ENCODE measurements at regions not wholly inside any gene's neighbourhood (a gene's known extent, or its start where the extent isn't known, plus 50 kb on each side); places are given as distances from the start of the nearest gene placed in this dataset.

DNA sequence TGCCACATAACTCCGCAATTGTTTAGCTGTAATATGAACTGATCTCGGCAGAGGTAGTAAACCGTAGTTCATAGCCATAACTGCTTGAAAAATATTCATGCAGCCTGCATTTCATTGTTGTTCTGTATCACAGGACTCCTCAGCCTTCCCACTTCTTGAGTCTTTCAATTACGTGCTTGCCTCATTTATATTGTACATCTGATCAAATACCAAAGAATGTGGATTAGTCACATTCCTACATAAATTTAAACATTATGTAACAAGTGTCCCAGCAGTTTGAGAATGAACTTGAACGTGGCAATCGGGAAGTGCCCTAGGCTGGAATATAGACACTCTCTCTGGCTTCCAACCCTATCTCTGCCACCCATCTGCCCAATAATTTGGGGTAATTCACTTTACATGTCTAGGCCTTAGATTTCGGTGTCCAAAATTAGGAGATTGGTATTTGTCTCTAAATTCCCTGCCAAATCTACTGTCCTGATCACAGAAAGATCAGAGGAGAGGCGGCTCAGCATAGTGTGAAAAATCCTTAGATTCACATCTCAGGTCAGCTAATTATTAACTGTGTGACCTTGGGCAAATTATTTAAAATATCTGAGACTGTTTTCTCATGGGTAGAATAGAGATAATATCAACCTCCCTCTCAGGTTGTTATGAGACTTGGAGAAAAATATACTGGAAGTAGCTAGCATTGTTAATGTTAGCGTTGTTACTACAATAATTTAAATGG, 215.1 kb upstream of the RFX3 start:
- H3K9ac ChIP-seq (ENCODE audit: extremely low read depth, insufficient read length, low read length) = no peak overlapping the region
- no peak overlapping the region for H2BK20ac ChIP-seq (ENCODE audit: low read depth, low read length, poor library complexity, severe bottlenecking)
- Mint-ChIP-seq H3K27ac (0 out of 7 replicates have a peak overlapping the region, but pooled peaks of 1 of the 3 experiments have one; percentile 23), H3K27me3 (ENCODE audit: low read depth) (no peaks in the 10 kb centered on the region), H3K4me1 (peaks cover 23 to 24% of the 10 kb centered on the region in 2 experiments), H3K9me3 (no peaks in the 10 kb centered on the region), H3K4me3 (no peak overlapping the region), H3K36me3 (ENCODE audit: insufficient read depth in 1 of 3, low read depth in 3 of 3) (no peaks in the 10 kb centered on the region; a peak in 1 of 7 replicates)
- no peak overlapping the region for H3K4ac ChIP-seq (ENCODE audit: low read depth, low read length)
- H3K79me1 ChIP-seq (ENCODE audit: insufficient read depth, low read depth, low read length, poor library complexity, severe bottlenecking) = no peaks in the 10 kb centered on the region
- H4K8ac ChIP-seq (replicated peaks; ENCODE audit: insufficient read length, low read depth, low read length) = no peak overlapping the region
- no peak overlapping the region for H4K5ac ChIP-seq (ENCODE audit: insufficient read length, low read depth, low read length)
- H3K79me2 ChIP-seq (ENCODE audit: insufficient read depth, low read length) = no peaks in the 10 kb centered on the region
- no peak overlapping the region for H2BK15ac ChIP-seq (ENCODE audit: low read depth, low read length)
- H3K9me3 ChIP-seq (ENCODE audit: control insufficient read depth, low read depth, low read length) = no peaks in the 10 kb centered on the region
- DNase-seq = no peak
- no peak overlapping the region for H3T11ph ChIP-seq (ENCODE audit: low read length)
- WGBS (ENCODE audit: extremely low coverage, insufficient read length, low lambda C conversion rate) = no CpG with 5 or more reads among the region's 9 CpGs
- H2BK12ac ChIP-seq (ENCODE audit: insufficient read length, low read depth, low read length) = no peak overlapping the region
- no peak overlapping the region for H3K18ac ChIP-seq (ENCODE audit: insufficient read length, low read depth, low read length)
- H3K23me2 ChIP-seq (ENCODE audit: insufficient read length, low read depth, low read length, poor library complexity, severe bottlenecking) = no peaks in the 10 kb centered on the region
- no peak overlapping the region for H2AFZ ChIP-seq (ENCODE audit: low read length)
- no peak overlapping the region for H3K23ac ChIP-seq (ENCODE audit: insufficient read length, low read depth, low read length)
- H4K91ac ChIP-seq (ENCODE audit: insufficient read length, low read depth, low read length) = no peak overlapping the region
- H3K27me3 ChIP-seq (ENCODE audit: insufficient read depth, low read length) = no peaks in the 10 kb centered on the region
- no peak overlapping the region for H3K14ac ChIP-seq (ENCODE audit: insufficient read depth, low read length)
- 0 out of 2 replicates have a peak, but pooled peaks cover 4% of the 10 kb centered on the region for H3K4me1 ChIP-seq (ENCODE audit: insufficient read depth, low read length)
- H4K20me1 ChIP-seq (ENCODE audit: control insufficient read depth, insufficient read depth, insufficient read length) = no peaks in the 10 kb centered on the region
- H2BK120ac ChIP-seq (ENCODE audit: low read depth, low read length, poor library complexity, severe bottlenecking) = no peak overlapping the region
- H3K27ac ChIP-seq (ENCODE audit: insufficient read length, low read depth, low read length) = no peak overlapping the region
- H2AK5ac ChIP-seq (ENCODE audit: insufficient read length, low read length) = no peak overlapping the region
- H2BK5ac ChIP-seq (ENCODE audit: insufficient read length, low read length) = no peak overlapping the region
- H3K4me2 ChIP-seq (ENCODE audit: insufficient read depth, insufficient read length, low read length) = no peak overlapping the region
- TF ChIP-seq, protein P1, sequence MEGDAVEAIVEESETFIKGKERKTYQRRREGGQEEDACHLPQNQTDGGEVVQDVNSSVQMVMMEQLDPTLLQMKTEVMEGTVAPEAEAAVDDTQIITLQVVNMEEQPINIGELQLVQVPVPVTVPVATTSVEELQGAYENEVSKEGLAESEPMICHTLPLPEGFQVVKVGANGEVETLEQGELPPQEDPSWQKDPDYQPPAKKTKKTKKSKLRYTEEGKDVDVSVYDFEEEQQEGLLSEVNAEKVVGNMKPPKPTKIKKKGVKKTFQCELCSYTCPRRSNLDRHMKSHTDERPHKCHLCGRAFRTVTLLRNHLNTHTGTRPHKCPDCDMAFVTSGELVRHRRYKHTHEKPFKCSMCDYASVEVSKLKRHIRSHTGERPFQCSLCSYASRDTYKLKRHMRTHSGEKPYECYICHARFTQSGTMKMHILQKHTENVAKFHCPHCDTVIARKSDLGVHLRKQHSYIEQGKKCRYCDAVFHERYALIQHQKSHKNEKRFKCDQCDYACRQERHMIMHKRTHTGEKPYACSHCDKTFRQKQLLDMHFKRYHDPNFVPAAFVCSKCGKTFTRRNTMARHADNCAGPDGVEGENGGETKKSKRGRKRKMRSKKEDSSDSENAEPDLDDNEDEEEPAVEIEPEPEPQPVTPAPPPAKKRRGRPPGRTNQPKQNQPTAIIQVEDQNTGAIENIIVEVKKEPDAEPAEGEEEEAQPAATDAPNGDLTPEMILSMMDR (conservative IDR thresholded peaks at IDR 0.05) = no peak
- H3K56ac ChIP-seq (ENCODE audit: insufficient read length, low read depth, low read length) = no peak overlapping the region

Measured in H9 (cell line).